ENCODE measurements at regions not wholly inside any gene's neighbourhood (a gene's known extent, or its start where the extent isn't known, plus 50 kb on each side); places are given as distances from the start of the nearest gene placed in this dataset.

GRCh38 chr9:75834878-75835277, 55.6 kb upstream of the PCSK5 start:
- ChIA-PET CTCF (no interaction called here), POLR2A (no interaction called here)
- FAIRE-seq = no peak
- H3K9me3 ChIP-seq = no peaks in the 10 kb centered on the region
- no peak overlapping the region for H3K4me3 ChIP-seq
- H3K27ac ChIP-seq = no peak overlapping the region
- no peaks in the 10 kb centered on the region for H3K4me1 ChIP-seq
- no peak for DNase-seq (ENCODE audit: low read depth in 1 of 2, low spot score in 1 of 2)
- H3K4me2 ChIP-seq = no peak overlapping the region
- ATAC-seq = no peak
- WGBS (ENCODE audit: missing lambda C conversion rate) = 2% methylated on average over 2 of the region's 2 CpGs
- TF ChIP-seq JUNB (IDR thresholded peaks at IDR 0.05) = no peak
- no peak for TF ChIP-seq CBX2 (IDR thresholded peaks at IDR 0.05; ENCODE audit: borderline replicate concordance, low read depth)
- TF ChIP-seq SREBF2 (IDR thresholded peaks at IDR 0.05) = no peak
- no peak for TF ChIP-seq RAD21 (conservative IDR thresholded peaks at IDR 0.05 in 1 of 2, IDR thresholded peaks at IDR 0.05 in 1 of 2)
- no peak for TF ChIP-seq HEYL (CRISPR knock-in tag; IDR thresholded peaks at IDR 0.05)
- TF ChIP-seq MAX (IDR thresholded peaks at IDR 0.05) = no peak
- no peak for TF ChIP-seq PHF8 (IDR thresholded peaks at IDR 0.05; ENCODE audit: borderline replicate concordance, low read depth)
- TF ChIP-seq ZC3H11A (IDR thresholded peaks at IDR 0.05) = no peak
- no peak for TF ChIP-seq FOXS1 (CRISPR knock-in tag; IDR thresholded peaks at IDR 0.05)
- no peak for TF ChIP-seq PBX3 (IDR thresholded peaks at IDR 0.05)
- no peak for TF ChIP-seq USF2 (IDR thresholded peaks at IDR 0.05)
- TF ChIP-seq MAZ (IDR thresholded peaks at IDR 0.05; ENCODE audit: borderline replicate concordance, low read depth, low read length) = no peak
- no peak for TF ChIP-seq JUN (IDR thresholded peaks at IDR 0.05)
- no peak for TF ChIP-seq EP300 (IDR thresholded peaks at IDR 0.05)
- TF ChIP-seq MAFK (IDR thresholded peaks at IDR 0.05; ENCODE audit: partially characterized antibody) = no peak
- no peak for TF ChIP-seq REST (IDR thresholded peaks at IDR 0.05)
- TF ChIP-seq KDM1A (IDR thresholded peaks at IDR 0.05; ENCODE audit: low read depth) = no peak

Small RNAs in the stretch of these regions (small RNA-seq; reads per million reads assigned to genes)
- gene RNU6-1228P = 0 reads per million in 6 experiments
